Fibroblast of peridontal ligament (primary cell): ENCODE measurements at regions not wholly inside any gene's neighbourhood (a gene's known extent, or its start where the extent isn't known, plus 50 kb on each side); places are given as distances from the start of the nearest gene placed in this dataset.

ENCODE experiments used
- DNase-seq: peaks from one replicate; pipeline ENCODE4 v3.0.0-alpha.2; 2010; ENCODE audit errors: extremely low read depth

- no peak for DNase-seq
Observed at GRCh38 chr6:85193339-85193738, 256.5 kb upstream of the NT5E start.

- DNase-seq, result no peak
Observed at GRCh38 chr6:85192596-85192995, 257.3 kb upstream of the NT5E start.

- peak; percentile 60 for DNase-seq
Observed at GRCh38 chr6:85192186-85192585, 257.7 kb upstream of the NT5E start.

GRCh38 chr6:85191656-85192055 is 258.2 kb upstream of the NT5E start:
- DNase-seq, result peak; percentile 21

GRCh38 chr6:85186546-85187175 is 263.2 kb upstream of the NT5E start:
- peak; percentile 55 for DNase-seq

- peak; percentile 72 for DNase-seq
Observed at GRCh38 chr6:85185977-85186376, 263.9 kb upstream of the NT5E start.

GRCh38 chr6:85183841-85184240 is 266.0 kb upstream of the NT5E start:
- DNase-seq, result no peak

GRCh38 chr6:85172705-85173104 is 277.2 kb upstream of the NT5E start:
- DNase-seq, result no peak

GRCh38 chr6:85172161-85172560 is 277.7 kb upstream of the NT5E start:
- no peak for DNase-seq

GRCh38 chr6:85169189-85169588 is 280.7 kb upstream of the NT5E start:
- no peak for DNase-seq

GRCh38 chr6:85168146-85168545 is 281.7 kb upstream of the NT5E start:
- DNase-seq, result no peak

GRCh38 chr6:85166114-85166741 is 283.7 kb upstream of the NT5E start:
- no peak for DNase-seq

- DNase-seq, result no peak
Observed at GRCh38 chr6:85163156-85164080, 286.5 kb upstream of the NT5E start.

- DNase-seq, result peak; percentile 35
Observed at GRCh38 chr6:85157311-85157710, 292.6 kb upstream of the NT5E start.

- peak; percentile 46 for DNase-seq
Observed at GRCh38 chr6:85143676-85144075, 306.2 kb upstream of the NT5E start.

GRCh38 chr6:85137865-85138264 is 312.0 kb upstream of the NT5E start:
- no peak for DNase-seq

GRCh38 chr6:85136310-85136709 is 313.6 kb upstream of the NT5E start:
- DNase-seq, result no peak

GRCh38 chr6:85135376-85136094 is 314.3 kb upstream of the NT5E start:
- peak; percentile 83 for DNase-seq

GRCh38 chr6:85134172-85134571 is 315.7 kb upstream of the NT5E start:
- no peak for DNase-seq

- no peak for DNase-seq
Observed at GRCh38 chr6:85132091-85132490, 317.8 kb upstream of the NT5E start.

- peak; percentile 64 for DNase-seq
Observed at GRCh38 chr6:85130743-85131142, 319.1 kb upstream of the NT5E start.

- DNase-seq, result peak; percentile 18
Observed at GRCh38 chr6:85129881-85130280, 320.0 kb upstream of the NT5E start.
